NCI-H1436 (cell line): ENCODE measurements at regions not wholly inside any gene's neighbourhood (a gene's known extent, or its start where the extent isn't known, plus 50 kb on each side); places are given as distances from the start of the nearest gene placed in this dataset.

Experiments
- DNase-seq: peaks from one replicate; lab custom pipeline; 2025; lab: John Stamatoyannopoulos, UW

DNA sequence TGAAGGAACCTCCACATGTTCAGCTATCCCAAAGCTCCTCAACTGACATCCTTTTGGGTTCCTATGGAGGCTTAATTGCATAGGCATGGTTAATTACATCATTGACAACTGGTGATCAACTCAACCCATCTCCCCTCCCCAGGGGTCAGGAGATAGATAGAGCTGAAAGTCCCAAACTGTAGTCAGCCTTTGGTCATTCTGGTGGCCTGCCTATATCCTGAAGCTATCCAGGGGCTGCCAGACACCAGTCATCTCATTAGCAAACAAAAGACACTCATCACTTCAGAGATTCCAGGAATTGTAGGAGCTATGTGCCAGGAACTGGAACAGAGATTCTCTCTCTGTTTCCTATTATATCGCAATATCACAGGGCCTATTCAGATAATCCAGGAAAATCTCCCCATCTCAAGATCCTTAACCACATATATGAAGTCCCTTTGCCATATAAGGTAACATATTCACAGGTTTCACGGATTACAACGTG is 646.5 kb upstream of the GRAMD2B start:
- no peak for DNase-seq

DNA sequence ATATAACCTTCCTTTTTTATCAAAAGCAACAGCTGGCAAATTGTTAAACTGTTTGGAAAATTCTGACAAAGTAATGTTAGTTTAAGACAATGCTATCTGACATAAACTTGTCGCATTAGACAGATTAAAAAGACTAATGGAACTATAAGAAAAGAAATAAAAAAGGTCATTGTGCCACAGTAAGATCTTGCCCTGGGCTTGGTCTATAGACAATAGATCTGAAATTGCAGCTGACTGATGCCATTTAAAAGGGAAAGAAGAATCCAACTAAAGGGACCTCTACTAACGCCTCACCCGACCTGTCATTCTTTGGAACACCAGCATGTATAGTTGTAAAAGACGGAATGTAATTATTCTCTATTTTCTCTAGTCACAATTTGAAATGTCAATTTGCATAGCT is 644.4 kb upstream of the GRAMD2B start:
- no peak for DNase-seq

DNA sequence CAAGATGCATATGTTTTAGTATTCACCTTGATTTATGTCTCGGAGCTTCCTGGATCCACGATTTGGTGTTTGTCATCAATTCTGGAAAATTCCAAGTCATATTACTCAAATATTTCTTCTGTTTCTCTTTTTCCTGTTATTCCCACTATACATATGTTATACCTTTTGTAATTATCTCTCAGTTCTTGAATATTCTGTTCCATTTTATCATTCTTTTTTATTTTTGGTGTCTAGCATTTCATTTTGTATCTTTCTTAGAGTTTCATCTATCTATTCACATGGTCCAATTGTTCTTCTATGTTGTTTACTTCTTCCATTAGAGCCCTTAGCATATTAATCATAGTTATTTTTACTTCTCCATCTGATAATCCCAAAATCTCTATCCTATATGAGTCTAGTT is 637.8 kb upstream of the GRAMD2B start:
- no peak for DNase-seq

DNA sequence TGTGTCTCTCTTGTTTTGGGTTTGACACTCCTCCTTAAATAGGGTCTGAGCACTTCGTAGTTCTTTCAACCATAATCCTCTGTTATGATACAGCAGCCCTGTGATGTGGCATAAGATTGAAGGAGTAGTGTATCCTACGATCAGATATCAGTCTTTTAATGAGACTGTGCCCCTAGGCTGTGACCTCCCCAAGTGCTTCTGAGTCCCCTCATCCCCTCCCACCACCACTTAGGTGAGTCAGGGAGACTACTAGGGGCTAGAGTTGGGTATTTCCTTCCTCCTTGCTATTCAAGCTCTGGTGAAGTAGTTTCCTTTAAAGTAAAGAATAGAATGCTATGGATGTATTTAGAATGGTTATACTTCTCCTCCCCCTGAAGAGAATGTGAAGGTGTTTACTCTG is 637.2 kb upstream of the GRAMD2B start:
- no peak for DNase-seq

DNA sequence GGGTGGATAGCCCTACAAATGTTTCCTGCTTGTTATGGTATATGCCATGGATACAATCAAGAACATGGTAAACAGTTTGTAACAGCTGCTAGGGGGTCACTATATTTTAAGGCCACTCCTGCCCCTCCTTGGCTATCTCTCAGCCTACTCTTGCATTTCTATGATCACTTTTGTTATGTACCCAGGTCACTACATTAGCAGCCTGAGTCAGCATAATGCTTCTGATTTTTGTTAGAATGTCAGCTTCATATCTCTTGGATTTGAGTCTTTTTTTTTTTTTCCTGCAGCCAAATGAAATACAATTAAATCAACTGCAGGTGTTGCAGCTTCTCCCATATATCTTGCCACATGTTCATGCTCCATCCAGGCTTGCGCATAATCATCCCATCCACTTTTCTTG is 629.7 kb upstream of the GRAMD2B start:
- no peak for DNase-seq

DNA sequence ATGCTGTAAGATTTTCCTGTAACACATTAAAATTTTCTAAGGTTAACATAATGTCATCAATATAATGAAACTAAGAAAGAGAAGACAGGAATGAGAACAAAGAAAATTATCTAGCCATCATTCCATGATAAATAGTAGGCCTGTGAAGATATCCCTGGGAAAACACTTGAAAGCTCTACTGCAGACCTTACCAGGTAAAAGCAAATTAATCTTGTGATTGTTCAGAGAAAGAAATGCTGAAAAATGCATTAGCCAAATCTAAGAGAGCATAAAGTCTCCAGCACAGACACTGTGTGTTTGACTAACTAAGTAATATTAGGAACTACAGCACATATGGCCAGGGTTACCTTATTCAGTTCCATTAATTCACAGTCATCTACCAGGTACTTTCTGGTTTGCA is 628.3 kb upstream of the GRAMD2B start:
- no peak for DNase-seq

DNA sequence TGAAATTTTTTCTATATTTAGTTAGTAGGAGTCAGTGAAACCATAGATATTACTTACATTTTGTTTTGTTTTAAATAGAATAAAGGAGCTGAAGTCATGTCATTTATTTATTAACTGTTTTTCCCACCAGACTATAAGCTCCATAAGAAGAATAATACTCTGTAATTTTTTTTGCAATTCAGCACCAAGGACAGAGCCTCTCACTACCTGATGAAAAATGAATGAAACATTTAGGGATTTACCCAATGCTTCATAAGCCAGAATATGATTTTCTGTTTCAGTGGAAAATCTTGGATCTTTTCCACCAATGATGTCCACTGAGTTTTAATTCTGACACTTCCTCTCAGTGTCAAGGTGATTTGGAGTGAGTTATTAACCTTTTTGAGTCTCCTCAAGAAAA is 624.9 kb upstream of the GRAMD2B start:
- DNase-seq: no peak

DNA sequence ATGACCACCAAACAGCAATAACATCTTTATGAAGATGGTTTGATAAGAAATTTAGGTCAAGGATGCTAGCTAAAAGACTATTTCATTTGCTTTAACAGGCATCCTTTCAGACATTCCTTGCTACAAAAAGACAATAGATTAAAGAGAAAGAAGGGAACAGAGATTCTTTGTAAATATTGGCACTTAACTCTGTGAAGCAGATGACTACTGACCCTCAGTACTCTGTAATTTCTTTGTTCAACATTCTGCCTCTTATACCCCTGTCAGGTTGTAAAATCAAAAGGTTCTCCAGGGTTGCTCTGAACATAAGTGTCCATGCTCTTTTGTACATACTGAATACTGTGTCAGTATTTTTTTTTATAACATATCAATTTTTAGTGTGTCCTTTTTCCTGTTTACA is 610.6 kb upstream of the GRAMD2B start:
- DNase-seq: no peak

DNA sequence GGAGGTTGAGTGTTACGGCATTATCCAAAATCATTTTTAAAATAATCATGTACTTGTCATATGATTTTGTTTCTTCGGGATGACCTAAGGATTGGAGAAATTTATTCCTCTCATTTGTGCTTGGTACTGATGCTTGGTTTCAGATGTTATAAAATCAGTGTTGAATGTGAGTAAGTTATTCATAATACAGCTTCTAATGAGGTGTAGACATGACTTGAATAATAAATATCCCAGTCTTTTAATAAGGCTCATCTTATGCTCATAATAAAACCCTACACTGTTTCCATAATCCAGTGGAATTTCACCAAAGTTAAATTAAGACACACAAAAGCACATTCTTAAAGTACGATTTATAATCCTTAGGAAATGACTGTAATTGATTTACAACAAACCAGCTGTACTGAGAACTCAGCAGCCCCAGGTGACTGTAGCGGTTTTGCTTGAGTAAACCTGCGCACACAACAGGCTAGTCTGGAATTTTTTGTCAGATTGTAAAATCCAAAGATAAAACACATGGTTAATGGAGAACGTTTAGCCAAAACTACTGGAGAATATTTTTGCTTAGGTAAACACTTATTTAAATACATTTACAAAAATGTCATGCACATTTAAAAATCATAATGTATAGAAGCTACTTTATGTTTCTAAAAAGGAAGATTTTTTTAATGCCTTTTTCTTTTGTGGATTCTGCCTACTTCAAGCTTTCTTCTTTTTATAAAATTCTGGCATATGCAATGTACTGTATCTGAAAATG is 609.8 kb upstream of the GRAMD2B start:
- no peak for DNase-seq

DNA sequence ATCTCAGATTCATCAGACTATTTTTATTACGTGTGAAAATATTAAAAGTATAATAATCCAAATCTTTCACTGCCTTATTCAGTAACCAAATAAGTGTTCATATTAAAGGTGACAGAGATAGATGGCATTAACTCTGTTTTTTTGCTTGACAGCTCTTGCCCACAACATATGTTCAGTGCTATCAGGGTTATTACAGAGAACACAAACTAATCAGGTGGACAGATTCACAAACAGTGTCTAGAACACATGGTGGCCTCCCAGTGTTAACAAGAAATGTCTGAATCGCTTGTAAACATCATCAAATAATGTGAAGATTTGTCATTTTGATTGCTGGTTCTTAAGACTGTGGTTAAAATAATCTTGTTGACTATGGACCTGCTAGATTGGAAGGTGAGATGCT is 609.1 kb upstream of the GRAMD2B start:
- no peak for DNase-seq

DNA sequence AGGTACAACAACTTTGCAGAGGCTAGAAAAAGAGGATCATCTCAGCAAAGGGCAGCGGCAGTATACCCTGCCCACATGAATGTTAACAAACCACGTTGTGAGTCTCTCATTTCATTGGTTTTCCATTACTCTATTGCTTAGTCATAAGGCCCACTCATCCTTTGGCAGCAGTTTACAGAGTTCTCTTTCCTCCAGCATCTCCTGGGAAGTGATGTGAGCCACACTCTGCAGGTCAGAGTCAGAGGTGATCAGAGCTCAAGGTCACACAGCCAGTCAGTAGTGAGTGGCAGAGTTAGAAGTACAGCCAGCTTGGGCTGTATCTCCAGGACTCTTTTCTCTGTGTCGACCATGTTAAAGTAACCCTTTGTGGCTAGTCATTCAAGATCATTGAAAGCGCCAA is 599.6 kb upstream of the GRAMD2B start:
- no peak for DNase-seq

DNA sequence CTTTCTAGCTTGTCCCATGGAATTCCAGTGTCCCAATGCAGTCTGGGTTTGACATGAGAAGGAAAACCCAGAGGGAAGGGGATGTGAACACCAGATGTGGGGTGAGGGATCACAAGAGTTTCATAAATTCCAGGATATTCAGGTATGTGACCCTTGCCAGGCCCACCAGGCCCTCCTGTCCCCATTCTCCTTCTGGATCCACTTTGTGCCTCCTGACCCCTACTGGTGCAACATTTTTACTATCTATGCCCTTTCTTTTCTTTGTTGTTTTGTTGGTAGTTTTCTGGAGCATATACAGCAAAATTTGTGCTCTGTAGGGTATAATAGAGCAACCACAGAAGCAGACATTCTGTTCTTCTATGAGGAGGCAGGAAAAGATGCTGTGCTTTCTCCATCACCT is 597.0 kb upstream of the GRAMD2B start:
- no peak for DNase-seq

DNA sequence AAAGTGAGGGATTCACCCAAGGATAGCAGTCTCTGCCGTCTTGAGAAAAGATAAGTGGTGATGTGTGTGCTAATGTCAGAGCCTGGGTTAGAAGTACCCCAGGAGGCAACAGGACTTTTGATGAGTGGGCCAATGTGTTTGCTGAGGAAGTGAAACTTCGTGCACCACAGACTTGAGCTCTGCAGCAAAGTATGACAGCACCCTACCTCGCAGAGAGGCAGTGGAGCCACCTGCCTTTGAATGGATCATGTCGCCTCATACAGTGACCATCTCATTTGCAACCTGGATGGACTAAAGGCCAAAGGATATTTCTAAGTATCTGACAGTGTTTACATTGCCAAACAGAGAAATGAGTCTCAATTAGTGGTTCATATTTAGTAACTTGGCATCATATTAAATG is 593.9 kb upstream of the GRAMD2B start:
- DNase-seq: no peak

DNA sequence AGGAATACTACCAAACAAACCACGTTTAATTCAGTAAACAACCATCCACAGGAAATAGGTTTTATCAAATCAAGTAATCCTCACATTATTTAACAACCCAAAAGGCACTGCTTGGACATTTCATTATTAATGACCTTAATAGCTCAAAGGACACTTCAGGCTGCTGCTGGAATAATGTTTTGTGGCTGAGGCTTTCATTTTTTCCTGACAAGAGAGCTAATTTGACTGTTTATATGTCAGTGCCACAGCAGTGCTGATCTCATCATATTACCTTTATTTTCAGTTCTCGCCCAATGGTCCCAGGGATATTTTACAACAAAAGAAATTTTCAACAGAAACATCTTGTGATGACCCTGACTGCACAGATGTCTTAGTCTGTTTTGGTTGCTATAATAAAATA is 589.8 kb upstream of the GRAMD2B start:
- DNase-seq: no peak

DNA sequence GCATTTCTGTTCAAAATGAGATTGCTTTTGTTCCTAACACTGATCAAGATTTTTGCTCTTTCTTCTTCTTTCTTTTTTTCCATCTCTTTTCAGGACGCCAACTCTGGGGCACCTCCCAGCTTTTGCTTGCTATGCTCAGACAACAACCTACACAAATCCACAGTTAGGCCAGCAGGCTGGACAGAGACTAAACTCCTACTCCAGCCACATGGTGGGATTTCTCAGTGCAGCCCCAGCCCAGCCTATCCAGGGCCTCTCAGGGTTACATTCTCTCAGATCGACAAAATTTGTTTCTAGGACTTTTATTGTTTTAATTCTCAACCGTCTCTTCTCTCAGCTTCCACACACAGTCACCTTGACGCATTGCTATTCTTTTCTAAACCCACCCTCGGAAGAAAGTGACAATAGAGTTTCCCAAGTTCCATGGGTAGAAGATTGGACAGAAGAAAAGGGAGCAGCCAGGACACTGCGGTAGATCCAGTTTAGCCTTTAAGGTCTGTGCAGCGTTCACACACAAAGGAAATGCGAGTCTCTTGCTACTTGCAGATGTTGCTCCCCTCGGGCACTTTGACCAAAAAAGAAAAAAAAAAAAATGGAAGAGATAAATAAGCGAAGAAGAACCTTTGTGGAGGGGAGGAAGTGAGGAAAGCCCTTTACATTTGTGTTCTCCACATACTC is 588.6 kb upstream of the GRAMD2B start:
- no peak for DNase-seq

DNA sequence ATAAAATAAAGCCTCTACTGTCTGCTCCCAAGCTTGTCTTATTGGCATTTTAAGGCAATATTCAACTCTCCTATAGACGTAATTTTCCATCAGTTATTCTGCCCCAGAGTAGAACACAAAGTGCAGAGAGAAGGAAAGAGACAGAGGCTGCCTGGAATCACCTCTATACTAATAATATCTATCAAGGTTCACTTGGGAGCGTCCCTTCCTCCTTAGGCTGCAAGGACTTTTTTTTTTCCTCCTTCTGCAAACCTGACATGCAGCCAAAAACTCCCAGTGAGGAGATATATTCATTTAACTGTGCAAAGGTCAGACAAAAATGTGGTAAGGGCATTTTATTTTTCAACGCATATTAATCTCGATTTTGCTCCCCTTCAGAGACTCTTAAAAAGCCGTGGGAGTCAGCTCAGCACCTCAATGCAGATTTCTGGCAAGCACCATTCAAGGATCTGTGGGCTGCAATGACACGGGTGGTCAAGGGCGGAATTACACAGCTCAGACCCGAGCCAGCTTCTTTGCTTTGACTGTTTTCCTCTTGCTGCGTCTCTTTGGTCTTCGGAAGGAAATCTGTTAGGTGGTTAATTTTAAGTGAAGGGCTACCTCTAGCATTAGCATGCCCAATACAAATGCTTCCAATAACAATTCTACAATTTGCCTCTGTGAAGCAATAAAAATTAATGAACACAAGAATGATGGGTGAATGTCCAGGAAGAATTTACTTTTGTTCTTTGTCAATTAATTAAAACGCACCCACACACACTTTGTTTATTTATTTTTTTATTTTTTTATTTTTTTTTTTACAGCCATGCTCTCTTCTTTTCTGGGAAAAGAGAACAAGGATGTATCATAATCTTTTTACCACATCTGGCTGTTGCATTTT is 587.7 kb upstream of the GRAMD2B start:
- no peak for DNase-seq

DNA sequence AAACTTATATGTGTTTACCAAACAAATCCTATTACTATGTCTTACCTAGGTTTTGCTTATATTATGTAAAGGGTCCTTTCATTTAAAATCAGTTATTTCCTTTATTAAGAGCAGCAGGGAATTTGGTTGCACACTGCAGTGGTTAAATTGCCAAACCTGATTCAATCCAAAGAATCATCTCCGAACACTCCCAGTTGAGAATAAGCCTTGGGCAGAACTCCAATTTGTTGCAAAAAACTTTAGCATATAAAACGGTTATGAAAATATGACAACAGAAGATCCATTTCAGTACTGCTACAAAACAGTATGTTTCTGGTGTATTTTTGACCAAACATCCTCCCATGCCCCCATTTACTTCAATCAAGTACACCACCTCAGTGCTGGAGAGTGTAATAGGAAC is 587.0 kb upstream of the GRAMD2B start:
- DNase-seq: no peak

DNA sequence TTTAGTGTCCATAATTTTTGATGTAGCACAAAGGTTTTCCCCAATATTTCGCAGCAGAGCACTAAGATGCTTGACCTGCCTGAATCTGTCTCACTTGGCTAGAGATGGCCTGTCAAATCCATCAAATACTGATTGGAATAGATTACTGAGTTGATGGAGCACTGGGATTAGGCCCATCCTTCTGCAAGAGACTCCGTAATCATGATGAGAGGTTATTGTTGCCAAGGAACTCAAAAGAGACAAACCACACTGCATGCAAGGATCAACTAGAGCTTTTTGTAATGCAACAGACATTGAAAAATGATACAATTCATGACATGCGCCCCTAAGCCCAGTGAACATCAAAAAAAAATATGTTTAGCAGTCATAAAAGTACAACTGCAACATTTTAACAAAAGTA is 585.3 kb upstream of the GRAMD2B start:
- DNase-seq: no peak

DNA sequence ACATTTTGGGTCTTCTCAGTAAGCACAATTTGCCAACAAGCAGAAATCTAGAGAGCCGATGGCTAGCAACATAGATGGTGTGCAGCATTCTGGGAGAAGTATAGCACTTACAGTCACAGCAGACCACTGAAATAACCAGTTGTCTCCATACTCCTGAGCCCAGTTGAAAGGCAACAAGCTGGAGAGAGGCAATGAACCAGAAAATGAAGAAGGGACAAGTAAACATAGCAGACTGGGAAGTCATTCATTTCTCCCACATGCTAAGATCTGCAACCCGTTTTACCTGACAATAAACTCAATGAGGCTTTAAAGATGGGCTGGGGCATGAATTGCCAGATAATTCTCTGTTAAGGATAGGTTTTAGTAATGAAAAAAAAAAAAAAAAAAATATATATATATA is 575.6 kb upstream of the GRAMD2B start:
- DNase-seq: no peak

DNA sequence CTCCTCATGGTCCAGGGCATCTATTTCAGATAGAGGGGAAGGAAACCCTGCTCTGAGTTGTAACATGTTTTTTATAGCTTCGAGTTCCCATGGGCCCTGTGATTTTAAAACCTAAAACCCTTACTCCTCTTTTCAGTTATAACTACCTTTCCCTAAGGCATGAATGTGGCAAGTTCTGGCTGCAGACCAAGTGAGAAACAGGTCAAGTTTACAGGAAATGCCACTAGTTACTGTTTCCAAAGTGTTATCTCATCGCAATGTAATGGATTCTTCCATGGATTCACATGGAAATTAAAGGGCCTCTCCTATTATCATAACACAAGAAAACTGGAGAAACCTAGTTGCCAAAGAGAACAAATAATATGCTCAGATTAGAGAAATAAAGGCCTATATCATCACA is 574.5 kb upstream of the GRAMD2B start:
- DNase-seq: no peak

DNA sequence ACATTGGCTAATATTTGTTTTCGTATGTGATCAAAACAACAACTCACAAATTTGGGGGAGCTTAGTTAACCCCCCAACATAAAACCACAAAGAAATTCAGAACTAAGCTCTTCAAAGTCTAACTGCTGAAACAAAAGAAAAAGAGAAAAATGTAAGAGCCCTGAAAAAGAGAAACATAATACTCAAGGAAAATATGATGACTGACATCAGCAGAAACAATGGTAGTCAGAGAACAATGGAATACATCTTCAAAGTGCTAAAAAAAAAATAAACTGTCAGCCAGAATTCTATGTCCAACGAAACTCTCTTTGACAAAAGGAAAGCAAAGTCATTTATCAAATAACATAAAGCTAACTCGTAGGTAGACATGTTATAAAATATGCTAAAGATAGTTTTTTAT is 566.3 kb upstream of the GRAMD2B start:
- DNase-seq: no peak

DNA sequence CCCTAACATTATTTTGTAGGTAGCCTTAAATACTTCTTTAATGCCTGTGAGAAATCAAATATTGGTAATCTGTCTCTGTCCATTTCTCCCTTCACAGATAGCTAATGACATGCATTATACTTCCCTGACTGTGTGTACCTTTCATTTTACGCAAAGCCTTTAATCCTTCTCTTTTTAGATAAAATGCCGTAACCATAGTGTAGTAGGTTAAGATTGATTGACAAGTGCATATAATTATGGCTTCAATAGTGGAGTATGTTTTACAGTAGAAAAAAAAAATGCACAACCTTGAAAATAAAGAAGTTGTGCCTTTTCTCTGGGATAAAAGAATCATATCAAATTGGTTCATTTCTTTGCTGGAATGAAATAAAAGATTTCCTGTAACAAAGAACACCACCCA is 559.6 kb upstream of the GRAMD2B start:
- DNase-seq: no peak
